HG03139 (cell line): ENCODE measurements at regions not wholly inside any gene's neighbourhood (a gene's known extent, or its start where the extent isn't known, plus 50 kb on each side); places are given as distances from the start of the nearest gene placed in this dataset.

Experiments used
- ATAC-seq: cut with Tn5 transposase; IDR thresholded peaks from one replicate; pipeline ENCODE4 v1.9.1; 2021; ENCODE audit not compliant: unreplicated experiment

- ATAC-seq, result no peak
Observed at GRCh38 chr3:40593351-40593750, 68.6 kb downstream of the ZNF621 start.

DNA sequence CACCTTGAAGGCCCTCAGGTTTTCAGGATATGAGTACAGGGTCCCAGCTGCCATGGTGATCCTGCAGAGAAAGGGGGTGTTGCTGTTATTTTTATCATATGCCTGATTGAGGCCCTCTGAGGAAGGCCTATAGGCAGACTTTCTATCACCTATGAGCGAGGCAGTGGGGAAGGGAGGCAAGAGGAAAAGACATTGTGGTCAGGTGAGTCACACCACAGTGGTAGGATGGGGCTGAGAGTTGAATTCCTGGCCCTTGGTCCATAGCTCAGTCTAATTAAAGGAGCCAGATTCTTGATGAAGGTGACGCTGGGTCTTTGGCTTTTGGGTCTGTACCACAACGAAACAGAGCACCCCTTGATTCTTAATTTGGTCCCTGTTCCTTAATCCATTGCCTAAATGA lies 72.7 kb downstream of the ZNF621 start:
- ATAC-seq, result no peak

DNA sequence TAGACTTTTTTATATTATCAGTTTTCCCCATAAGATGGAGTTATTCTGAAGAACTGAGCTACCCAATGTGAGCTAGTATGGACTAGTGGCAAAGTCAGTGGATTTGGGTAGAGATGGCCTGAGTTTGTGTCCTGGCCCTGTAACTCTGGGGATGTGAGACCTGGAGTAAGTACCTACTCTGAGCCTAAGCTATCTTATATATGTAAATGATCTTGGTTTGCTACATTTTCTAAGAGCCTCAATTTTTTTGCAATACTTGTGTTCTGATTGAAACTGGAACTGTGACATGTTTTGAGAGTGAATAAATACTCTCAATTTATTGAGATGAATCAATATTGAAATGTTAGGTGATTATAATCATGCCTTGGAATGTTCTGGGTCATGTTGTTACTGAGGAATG lies 73.6 kb downstream of the ZNF621 start:
- no peak for ATAC-seq

- ATAC-seq, result no peak
Observed at GRCh38 chr3:40598962-40599361, 74.2 kb downstream of the ZNF621 start.

DNA sequence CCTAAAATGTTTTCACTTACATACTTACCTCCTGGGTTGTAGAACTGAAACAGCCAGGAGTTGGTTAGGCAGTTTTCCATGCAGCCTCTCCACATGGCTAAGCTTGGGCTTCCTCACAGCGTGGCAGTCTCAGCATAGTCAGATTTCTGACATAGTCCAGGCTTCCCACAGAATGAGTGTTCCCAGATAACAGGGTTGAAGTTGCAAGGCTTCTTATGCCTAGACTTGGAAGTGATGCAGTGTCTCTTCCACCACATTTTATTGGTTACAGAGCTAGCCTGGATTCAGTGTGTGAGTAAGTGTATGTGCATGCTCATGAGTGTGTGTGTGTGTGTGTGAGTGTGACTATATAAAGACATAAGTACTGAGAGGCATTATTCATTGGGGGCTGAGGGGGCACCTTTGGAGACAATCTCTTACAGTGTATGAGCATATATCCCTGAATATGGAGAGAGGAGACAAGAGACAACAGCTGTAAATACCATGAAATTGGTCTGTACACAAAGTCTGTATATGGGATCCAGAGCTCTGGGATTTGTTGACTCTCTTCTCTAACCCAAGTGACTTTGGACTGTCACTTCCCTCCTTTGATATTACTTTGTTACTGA lies 78.1 kb downstream of the ZNF621 start:
- ATAC-seq, result no peak

- ATAC-seq, result no peak
Observed at GRCh38 chr3:40605960-40606359, 81.2 kb downstream of the ZNF621 start.

GRCh38 chr3:40608091-40608490 lies 83.3 kb downstream of the ZNF621 start:
- no peak for ATAC-seq

DNA sequence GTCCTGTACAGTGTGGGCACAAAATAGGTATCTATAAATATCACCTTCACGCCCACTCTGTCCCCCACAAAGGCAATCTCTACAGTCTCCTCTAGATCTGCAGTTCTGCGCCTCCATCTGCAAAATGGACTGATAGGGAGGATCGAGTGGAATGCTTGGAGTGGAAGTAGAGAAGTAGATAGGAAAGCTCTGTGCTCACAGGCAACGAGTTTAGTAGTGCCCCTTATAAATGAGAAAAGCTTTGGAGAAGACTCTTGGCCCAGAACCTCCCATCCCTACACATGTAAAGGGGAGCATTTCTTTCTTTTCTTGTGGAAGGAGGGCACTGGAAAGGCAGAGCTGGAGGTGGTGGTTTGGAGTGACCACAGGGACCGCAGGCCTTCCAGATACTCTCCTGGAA lies 88.5 kb downstream of the ZNF621 start:
- ATAC-seq, result no peak

GRCh38 chr3:40615110-40615915 lies 90.6 kb downstream of the ZNF621 start:
- no peak for ATAC-seq

GRCh38 chr3:40615918-40616819 lies 91.4 kb downstream of the ZNF621 start:
- no peak for ATAC-seq

- ATAC-seq, result no peak
Observed at GRCh38 chr3:40617084-40617483, 92.3 kb downstream of the ZNF621 start.

GRCh38 chr3:40618158-40618557 lies 93.4 kb downstream of the ZNF621 start:
- ATAC-seq, result no peak

DNA sequence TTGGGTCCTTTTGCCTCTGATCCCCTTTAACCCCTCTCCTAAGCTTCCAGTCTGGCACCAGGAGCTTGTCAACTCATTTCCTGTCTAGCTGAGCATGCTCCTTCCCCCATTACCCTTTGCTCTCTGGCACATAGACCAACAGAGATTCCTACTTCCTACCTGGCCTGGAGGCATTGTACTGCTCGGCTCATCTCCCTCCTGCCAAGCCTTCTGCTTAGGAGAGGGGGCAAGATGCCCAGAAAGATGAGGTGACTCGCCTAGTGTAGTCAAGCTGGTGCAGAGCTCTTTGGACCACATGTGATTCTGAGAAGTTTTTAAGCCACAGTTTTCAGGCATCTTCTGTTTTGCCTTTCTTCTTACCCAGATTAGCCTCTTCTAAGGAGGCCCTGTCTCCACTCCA lies 95.4 kb downstream of the ZNF621 start:
- ATAC-seq, result no peak

DNA sequence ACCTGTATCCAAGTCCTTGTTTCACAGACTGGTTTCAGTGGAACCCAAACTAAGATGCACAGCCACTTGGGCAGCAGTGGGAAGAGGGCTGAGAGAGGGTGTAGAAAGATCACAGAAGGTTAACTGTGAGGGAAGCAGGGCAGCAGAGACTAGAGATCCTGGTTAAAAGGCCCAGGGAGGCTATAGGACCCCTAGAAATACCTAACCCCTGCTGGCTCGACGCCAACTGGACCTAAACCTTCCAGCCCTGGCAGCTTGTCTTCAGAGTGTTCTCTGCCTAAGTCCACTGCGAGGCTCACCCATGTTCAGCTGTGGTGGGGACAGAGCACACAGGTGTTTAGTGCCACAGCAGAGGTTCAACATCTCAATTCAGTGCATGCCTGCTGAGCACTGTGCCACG lies 96.5 kb downstream of the ZNF621 start:
- ATAC-seq, result no peak

DNA sequence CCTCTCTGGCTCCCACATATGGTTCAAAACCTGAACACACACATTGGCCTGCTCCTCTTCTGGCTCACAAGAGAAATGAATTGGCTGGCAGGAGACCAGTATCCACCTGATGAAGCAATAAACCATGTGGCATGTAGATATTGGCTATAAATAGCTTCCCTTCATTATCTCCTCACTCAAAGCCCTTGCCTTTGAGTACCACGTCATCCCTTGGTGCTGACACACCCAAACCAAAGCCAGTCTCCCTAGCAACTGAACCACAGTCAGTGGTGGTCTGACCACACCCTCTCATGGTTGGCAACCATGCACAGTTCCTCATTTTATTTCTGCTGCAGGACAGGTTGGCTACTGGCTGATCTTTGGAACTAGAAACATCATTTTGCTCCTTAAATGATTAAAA lies 98.8 kb downstream of the ZNF621 start:
- peak; percentile 83 for ATAC-seq

DNA sequence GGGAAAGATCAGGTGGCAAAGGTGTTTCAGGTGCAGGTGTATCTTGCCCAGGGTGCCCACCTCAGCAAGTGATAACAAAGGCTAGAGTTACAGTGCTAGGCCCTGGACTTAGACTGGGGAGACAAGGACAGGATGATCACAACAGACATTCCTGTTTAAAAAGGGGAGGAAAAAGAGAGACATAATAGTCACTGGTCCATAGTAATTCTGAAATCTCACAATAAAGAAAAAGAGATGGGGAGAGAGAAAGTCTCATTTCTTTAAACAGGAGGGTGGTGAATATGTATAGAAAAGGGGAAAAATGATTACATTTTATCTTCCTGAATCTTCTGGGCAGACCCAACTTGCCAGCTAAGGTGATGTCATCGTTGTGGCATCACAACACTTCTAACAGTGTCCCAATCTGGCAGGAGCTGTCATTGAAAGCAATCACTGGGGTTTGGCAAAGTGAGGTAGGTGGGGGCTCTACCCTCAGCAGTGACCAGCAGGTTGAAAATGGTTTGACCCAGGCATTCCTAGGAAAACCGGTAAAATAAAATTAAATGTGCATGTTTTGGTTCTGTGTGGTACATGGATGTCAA lies 99.5 kb downstream of the ZNF621 start:
- no peak for ATAC-seq

DNA sequence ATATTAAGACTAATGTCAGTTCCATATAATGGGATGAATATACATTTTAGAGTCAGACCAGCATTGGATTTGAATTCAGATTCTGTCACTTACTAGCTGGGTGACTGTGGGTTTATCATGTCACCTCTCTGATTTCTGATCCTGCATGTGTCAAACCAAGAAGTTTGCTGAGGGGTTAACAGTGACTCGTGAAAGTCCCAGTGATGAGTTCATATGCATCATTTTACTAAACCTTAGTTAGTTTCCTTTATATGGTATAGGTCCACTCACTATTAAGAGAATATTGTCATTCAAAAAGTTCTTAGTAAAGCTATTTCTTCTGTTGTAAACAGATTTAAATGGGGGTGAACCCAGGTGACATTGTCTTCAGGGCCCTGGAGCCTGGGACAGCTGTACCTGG lies 102.3 kb downstream of the ZNF621 start:
- no peak for ATAC-seq

- no peak for ATAC-seq
Observed at GRCh38 chr3:40628984-40629383, 104.2 kb downstream of the ZNF621 start.

DNA sequence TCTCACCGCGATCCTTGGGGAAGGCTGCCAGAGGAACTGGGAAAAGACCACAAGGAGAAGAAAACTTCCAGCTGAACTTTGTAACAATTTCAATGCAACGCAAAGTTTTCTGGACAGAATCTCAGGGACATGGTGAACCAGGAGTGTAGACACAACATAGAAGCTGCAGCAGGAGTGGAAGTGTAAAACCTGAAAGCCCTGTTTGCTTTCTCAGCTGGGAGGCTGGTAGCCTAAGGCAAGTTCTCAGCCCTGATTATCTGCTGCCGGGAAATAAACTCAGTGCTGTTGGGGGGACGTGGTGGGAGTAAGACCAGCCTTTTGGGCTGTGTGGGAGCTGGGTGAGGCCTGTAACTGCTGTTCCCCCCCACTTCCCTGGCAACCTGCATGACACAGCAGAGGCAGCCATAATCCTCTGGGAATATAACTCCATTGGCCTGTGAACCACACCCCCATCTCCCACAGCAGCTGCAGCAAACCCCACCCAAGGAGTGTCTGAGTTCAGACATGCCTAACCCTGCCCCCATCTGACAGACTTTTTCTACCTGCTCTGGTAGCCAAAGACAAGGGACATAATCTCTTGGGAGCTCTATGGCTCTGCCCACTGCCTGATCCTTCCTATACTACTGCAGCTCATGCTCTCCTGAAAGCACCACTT lies 106.7 kb downstream of the ZNF621 start:
- ATAC-seq, result no peak

DNA sequence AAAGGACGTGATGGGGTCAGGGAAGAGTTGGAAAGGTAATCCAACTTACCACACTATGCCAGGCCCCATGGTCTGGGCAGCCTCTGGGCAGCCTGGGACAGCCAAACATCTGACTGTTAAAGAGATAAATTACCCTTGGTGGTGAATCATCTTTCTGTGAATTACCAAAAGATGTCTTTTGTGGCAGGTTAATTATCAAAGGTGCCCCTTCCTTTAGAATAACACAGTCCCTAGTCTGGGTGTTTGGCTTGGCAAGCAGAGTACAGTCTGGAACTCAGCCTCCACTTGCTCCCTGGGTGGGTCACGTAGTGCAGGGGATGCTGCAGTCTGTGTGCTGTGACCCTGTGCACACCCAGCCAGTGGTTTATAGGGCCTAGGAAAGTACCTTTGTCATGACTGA lies 113.1 kb downstream of the ZNF621 start:
- no peak for ATAC-seq

DNA sequence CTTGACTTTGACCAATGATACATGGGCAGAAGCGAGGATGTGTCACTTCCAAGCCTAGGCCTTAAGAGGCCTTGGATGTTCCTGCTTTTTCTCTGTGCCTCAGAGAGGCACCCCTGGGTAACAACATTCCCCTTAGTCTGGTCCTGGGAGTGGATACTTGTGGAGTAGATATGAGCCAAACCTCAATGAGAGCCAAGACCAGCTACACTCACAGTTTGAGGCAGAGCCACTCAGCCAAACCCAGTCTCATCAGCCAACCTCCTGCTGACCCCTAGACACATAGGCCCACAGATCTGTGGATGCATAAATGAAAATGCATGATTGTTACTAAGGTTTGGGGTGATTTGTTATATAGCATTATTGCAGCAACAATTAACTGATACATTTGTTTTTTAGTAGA lies 114.2 kb downstream of the ZNF621 start:
- no peak for ATAC-seq
